ENCODE measurements at regions not wholly inside any gene's neighbourhood (a gene's known extent, or its start where the extent isn't known, plus 50 kb on each side); places are given as distances from the start of the nearest gene placed in this dataset.

DNA sequence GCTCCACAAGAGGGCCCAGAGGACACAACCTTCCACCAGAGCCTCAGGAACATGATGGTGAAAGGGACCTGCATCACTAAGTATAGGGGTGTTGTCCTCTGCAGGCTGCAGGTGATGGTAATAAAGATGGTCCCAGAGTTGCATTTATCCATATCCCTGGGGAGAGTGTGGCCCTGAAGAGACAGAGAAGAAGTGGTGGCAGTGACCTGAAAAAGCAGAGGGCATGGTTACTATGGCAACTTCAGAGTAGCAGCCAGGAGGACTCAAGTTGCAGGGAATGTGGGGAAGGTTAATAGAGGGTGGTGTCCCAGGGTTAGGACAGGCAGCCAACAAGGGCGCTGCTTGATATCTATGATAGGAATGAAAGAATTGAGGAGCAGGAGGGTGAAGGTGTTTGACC lies 57.1 kb downstream of the HLA-A start:
- no peaks in the 10 kb centered on the region for H3K9me3 ChIP-seq (ENCODE audit: control insufficient read depth, low read length)
- H3K27me3 Mint-ChIP-seq (ENCODE audit: insufficient read depth): peaks cover 60% of the 10 kb centered on the region
- TF ChIP-seq, protein P1, sequence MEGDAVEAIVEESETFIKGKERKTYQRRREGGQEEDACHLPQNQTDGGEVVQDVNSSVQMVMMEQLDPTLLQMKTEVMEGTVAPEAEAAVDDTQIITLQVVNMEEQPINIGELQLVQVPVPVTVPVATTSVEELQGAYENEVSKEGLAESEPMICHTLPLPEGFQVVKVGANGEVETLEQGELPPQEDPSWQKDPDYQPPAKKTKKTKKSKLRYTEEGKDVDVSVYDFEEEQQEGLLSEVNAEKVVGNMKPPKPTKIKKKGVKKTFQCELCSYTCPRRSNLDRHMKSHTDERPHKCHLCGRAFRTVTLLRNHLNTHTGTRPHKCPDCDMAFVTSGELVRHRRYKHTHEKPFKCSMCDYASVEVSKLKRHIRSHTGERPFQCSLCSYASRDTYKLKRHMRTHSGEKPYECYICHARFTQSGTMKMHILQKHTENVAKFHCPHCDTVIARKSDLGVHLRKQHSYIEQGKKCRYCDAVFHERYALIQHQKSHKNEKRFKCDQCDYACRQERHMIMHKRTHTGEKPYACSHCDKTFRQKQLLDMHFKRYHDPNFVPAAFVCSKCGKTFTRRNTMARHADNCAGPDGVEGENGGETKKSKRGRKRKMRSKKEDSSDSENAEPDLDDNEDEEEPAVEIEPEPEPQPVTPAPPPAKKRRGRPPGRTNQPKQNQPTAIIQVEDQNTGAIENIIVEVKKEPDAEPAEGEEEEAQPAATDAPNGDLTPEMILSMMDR (conservative IDR thresholded peaks at IDR 0.05): no peak
- no peak overlapping the region for H3K27ac ChIP-seq (ENCODE audit: low read depth, low read length)
- 83 to 90% methylated on average over 1 of the region's 1 CpG for WGBS, 2 experiments (ENCODE audit: insufficient coverage in 1 of 2, insufficient read length in 1 of 2)
- no peaks in the 10 kb centered on the region for H3K4me1 ChIP-seq (ENCODE audit: control insufficient read depth, insufficient read depth, low read length)
- no peaks in the 10 kb centered on the region for H3K36me3 Mint-ChIP-seq (ENCODE audit: low read depth)
- peaks cover 28% of the 10 kb centered on the region for H3K27me3 ChIP-seq (ENCODE audit: control insufficient read depth, insufficient read depth, low read length, poor library complexity, severe bottlenecking)
- no peak overlapping the region for H3K4me3 Mint-ChIP-seq
- DNase-seq: peak; percentile 7
- no peaks in the 10 kb centered on the region for H3K9me3 Mint-ChIP-seq
- H3K36me3 ChIP-seq (ENCODE audit: control insufficient read depth, insufficient read depth, low read length): no peaks in the 10 kb centered on the region
- H3K9ac ChIP-seq (ENCODE audit: extremely low read depth, low read length, poor library complexity, severe bottlenecking): no peak overlapping the region
- no peak overlapping the region for H3K4me3 ChIP-seq (ENCODE audit: low read length)
- no peak overlapping the region for H3K27ac Mint-ChIP-seq
- no peaks in the 10 kb centered on the region for H3K4me1 Mint-ChIP-seq

DNA sequence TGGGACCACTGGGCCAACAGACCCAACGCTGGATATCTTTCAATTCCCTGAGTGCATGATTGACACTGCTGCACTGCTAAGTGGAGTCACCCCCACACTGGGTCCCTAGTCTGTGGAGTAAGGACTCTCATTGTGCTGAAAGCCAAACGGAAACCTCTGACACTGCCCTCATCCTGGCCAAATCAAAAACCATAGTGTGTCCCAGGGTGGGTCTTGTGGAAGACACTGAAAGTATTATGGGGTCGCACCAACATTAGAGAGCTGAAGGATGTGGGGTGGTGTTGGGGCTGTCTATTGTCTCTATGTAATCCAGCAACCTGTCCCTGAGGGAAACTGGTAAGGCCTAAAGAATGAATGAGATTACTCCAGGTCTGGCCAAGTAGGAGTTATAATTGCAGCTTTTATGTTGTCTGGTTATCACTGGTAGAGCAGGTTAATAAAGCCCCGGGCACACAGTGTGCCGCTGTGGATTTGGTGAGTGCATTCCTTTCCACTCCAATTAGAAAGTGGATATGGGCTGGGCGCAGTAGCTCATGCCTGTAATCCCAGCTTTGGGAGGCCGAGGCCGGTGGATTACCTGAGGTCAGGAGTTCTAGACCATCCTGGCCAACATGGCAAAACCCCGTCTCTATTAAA lies 57.9 kb downstream of the HLA-A start:
- Histone ChIP-seq H3K4me1 (ENCODE audit: control insufficient read depth, insufficient read depth, low read length) (no peaks in the 10 kb centered on the region), H3K9me3 (ENCODE audit: control insufficient read depth, low read length) (no peaks in the 10 kb centered on the region), H3K36me3 (ENCODE audit: control insufficient read depth, insufficient read depth, low read length) (no peaks in the 10 kb centered on the region), H3K27ac (ENCODE audit: low read depth, low read length) (no peak overlapping the region), H3K27me3 (ENCODE audit: control insufficient read depth, insufficient read depth, low read length, poor library complexity, severe bottlenecking) (peaks cover 37% of the 10 kb centered on the region), H3K9ac (ENCODE audit: extremely low read depth, low read length, poor library complexity, severe bottlenecking) (no peak overlapping the region), H3K4me3 (ENCODE audit: low read length) (no peak overlapping the region)
- Mint-ChIP-seq H3K27me3 (ENCODE audit: insufficient read depth) (peaks cover 67% of the 10 kb centered on the region), H3K4me3 (no peak overlapping the region), H3K27ac (no peak overlapping the region), H3K9me3 (no peaks in the 10 kb centered on the region), H3K36me3 (ENCODE audit: low read depth) (no peaks in the 10 kb centered on the region), H3K4me1 (no peaks in the 10 kb centered on the region)
- peak; percentile 13 for DNase-seq
- WGBS, 2 experiments (ENCODE audit: insufficient coverage in 1 of 2, insufficient read length in 1 of 2): 87 to 90% methylated on average over 5 to 9 of the region's 9 CpGs
- TF ChIP-seq, protein P1 (conservative IDR thresholded peaks at IDR 0.05): no peak

DNA sequence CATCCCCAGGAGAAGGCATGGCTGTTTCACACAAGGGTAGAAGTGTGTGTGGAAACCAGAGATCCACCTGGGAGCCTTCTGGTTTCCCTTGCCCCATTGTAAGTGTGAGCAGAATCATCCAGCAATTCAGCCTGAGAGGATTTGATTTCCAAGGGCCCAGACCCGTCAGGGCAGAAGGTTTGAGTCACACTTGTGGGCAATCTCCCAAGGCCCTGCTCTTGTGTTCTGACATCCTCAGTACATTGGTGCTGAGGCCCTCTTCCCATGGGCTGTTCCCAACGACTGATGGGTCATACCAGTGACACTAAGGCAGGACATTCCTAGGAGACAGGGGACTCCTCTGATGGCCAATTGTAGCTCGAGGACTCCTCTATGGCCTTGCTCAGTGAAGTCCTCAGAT lies 58.2 kb upstream of the POLR1H start:
- Mint-ChIP-seq H3K4me1 (no peaks in the 10 kb centered on the region), H3K9me3 (no peaks in the 10 kb centered on the region), H3K27me3 (ENCODE audit: insufficient read depth) (peaks cover 75% of the 10 kb centered on the region), H3K4me3 (no peak overlapping the region), H3K27ac (no peak overlapping the region), H3K36me3 (ENCODE audit: low read depth) (no peaks in the 10 kb centered on the region)
- H3K4me1 ChIP-seq (ENCODE audit: control insufficient read depth, insufficient read depth, low read length): no peaks in the 10 kb centered on the region
- H3K4me3 ChIP-seq (ENCODE audit: low read length): no peak overlapping the region
- DNase-seq: no peak
- H3K9me3 ChIP-seq (ENCODE audit: control insufficient read depth, low read length): no peaks in the 10 kb centered on the region
- H3K36me3 ChIP-seq (ENCODE audit: control insufficient read depth, insufficient read depth, low read length): no peaks in the 10 kb centered on the region
- H3K9ac ChIP-seq (ENCODE audit: extremely low read depth, low read length, poor library complexity, severe bottlenecking): no peak overlapping the region
- H3K27ac ChIP-seq (ENCODE audit: low read depth, low read length): no peak overlapping the region
- WGBS, 2 experiments (ENCODE audit: insufficient coverage in 1 of 2, insufficient read length in 1 of 2): 80 to 93% methylated on average over 2 to 3 of the region's 3 CpGs
- peaks cover 55% of the 10 kb centered on the region for H3K27me3 ChIP-seq (ENCODE audit: control insufficient read depth, insufficient read depth, low read length, poor library complexity, severe bottlenecking)
- TF ChIP-seq, protein P1 (conservative IDR thresholded peaks at IDR 0.05): no peak

Data from endodermal cell (in vitro differentiated cells).